H54 (cell line): ENCODE measurements at regions not wholly inside any gene's neighbourhood (a gene's known extent, or its start where the extent isn't known, plus 50 kb on each side); places are given as distances from the start of the nearest gene placed in this dataset.

Source experiments
- DNase-seq: peaks from one replicate; pipeline ENCODE4 v3.0.0; 2011; ENCODE audit warnings: low spot score, mixed read lengths; ENCODE audit not compliant: insufficient read length
- FAIRE-seq: peaks from 3 replicates; lab custom pipeline; 2011; peaks lifted over from hg19 to GRCh38; lab: Jason Lieb, UNC
- POLR2A ChIP-seq: IDR thresholded peaks from 2 replicates; pipeline ENCODE4 v1.6.1; 2011; ENCODE audit warnings: low read depth, mild to moderate bottlenecking, low read length

DNA sequence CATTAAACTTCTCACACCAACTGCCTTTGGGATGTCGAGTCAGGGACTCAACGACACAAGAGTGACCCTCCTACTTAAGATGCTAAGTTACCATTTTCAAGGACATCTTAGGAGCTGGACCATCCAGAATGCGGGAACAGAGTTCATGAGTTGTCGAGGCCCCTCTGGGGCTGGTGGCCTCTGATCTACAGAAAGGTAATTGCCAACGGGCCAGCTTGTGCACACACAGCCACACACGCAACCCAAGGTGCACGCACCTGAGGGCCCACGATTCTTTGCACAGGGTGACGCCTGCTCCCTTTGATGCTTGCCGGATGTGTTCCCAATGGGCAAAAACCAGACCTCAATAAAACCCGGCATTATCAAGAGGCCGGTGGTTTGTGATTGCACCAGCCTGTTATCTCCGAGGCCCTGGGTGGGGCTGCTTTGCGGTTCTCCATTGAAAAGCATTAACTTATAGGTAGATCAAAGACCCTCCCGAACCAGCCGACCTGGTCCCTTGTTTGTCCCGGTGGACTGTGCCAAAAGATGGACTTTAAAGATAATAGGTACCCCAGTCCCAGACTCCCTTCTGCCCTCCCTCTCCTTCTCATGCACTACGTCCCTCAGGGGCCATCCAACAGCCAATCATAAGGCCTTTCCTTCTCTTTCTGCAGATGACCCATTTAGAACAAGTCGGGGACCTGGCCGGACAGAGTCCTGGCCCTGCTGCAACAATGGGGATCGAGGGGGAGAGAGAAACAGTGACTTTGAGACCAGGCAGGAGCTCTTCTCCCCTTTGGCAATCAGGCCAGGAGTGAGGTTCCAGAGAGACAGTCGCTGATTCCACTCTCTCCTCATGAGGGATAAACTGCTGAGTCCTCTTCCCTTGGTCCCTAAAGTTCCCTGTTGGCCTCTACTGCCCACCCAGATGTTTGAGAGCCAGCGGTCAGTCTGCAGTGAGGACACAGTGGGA is 292.5 kb downstream of the SOX9 start:
- no peak for TF ChIP-seq POLR2A
- FAIRE-seq (no peak), DNase-seq (no peak)

DNA sequence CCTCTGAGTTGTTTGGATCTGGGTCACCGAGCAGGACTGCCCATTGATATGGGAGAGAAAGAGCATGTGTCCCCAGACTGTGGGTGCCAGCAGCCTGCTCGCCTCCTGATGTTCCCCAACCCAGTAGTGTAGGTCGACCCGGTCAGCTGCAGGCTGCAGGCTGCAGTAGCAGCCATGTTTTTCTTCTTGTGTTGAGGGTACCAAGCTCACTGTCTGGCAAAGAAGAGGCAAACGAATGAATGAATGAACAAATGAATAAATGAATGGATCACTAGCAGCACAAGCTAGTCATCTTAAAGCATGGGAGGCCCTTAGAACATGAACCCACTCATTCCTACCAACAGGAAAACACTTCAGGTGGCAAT is 293.2 kb downstream of the SOX9 start:
- FAIRE-seq = no peak
- no peak for DNase-seq
- TF ChIP-seq POLR2A = no peak

DNA sequence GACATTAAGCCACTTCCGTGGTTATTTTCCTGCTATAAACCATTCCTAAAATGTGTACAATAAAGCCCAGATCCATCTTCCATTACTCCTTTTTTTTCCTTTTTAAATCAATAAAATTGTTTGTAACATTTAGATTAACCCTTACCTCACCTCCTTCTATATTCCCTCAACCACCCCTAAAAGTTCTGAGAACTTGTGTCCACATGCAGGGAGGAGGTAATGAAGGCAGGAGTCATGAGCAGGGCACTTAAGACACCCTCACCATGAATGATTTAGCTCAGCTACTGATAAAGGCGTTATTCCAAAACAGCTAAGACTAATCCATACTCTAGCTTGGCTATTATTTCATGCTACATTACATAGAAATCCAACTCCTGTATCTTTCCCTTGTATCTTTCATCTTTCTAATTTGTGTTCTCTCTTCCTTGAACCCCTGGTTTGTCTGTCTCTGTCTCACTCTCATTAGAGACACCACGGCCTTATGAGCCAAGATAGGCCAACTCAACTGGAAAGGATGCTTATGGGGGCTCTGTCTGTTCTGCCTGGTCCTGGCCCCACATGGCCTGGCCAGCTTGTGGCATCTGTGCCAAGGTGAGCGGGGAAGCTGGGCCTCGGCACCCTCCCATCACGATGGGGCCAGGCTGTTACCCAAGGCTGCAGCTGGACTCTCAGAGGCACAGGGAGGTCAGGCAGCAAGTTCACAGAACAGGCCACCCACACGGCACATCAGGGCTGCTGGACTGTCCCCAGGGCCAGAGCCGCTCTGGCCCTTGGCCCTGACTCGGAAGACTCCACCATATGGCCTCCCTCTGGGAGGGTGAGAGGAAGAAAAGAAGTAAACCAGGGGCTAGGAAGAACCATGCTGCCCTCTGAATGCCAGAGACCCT is 294.4 kb downstream of the SOX9 start:
- DNase-seq (no peak), FAIRE-seq (no peak)
- TF ChIP-seq POLR2A = no peak

DNA sequence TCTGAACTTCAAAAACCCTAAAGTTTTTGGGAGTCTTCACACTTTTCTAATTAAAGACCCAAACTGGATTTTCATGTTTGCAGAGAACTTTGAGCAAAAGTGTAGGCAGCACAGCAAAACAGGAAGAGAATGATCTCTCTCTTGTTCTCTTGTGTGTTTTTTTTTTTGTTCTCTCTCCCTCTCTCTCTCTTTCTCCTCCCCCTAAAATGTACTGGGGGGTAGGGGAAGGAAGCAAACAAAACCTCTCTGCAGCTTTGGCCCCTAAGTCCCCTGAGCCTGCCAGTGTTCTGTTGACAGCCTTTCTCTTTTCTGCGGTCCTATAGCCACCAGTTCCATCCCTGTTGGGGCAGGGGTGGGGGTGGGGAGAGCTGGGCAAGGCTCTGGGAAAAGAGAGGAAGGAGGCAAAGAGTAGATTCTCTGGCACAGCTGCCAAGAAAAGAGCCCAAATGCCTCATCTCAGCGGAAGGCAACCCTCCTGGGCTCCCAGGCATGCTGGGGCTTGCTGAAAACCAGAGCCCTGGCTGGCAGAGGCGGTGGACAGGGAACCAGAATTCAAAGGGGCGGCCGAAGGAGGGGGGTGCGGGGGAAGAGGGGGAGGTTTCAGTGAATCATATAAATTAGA is 295.3 kb downstream of the SOX9 start:
- no peak for FAIRE-seq
- TF ChIP-seq POLR2A = no peak
- no peak for DNase-seq

DNA sequence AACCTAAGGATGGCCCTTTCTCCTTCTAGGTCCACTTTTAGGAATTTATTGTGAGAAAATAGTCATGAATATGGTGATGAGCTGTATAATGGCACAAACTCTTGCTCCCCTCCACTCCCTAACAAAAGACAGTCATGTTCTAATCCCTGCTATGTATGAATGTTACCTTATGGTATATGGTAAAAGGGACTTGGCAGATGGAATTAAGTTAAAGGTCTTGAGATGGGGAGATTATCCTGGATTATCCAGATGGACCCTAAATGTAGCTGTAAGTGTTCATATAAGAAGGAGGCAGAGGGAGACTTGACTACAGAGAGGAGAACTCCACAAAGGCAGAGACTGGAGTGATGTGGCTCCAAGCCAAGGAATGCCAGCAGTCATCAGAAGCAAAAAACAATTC is 296.1 kb downstream of the SOX9 start:
- TF ChIP-seq POLR2A = no peak
- FAIRE-seq (no peak), DNase-seq (no peak)

DNA sequence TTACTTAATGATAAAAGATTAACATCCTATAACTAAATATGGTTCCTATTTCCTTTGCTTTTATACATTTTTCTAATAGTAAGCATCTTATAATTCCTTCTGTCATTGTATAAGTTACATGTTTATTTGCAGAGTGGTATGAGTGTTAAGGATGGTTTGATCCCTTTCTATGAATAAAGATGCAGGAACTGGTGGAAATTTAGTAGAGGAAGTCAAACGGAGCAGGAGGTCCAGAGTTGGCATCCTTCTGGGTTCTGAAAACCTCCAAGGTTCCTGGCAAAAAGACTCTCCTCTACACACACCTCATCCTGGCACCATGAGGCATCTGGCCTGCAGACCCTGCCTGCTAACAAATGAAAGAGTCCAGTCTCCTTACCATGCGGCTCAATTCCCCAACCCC is 296.8 kb downstream of the SOX9 start:
- no peak for TF ChIP-seq POLR2A
- no peak for FAIRE-seq
- DNase-seq = no peak

DNA sequence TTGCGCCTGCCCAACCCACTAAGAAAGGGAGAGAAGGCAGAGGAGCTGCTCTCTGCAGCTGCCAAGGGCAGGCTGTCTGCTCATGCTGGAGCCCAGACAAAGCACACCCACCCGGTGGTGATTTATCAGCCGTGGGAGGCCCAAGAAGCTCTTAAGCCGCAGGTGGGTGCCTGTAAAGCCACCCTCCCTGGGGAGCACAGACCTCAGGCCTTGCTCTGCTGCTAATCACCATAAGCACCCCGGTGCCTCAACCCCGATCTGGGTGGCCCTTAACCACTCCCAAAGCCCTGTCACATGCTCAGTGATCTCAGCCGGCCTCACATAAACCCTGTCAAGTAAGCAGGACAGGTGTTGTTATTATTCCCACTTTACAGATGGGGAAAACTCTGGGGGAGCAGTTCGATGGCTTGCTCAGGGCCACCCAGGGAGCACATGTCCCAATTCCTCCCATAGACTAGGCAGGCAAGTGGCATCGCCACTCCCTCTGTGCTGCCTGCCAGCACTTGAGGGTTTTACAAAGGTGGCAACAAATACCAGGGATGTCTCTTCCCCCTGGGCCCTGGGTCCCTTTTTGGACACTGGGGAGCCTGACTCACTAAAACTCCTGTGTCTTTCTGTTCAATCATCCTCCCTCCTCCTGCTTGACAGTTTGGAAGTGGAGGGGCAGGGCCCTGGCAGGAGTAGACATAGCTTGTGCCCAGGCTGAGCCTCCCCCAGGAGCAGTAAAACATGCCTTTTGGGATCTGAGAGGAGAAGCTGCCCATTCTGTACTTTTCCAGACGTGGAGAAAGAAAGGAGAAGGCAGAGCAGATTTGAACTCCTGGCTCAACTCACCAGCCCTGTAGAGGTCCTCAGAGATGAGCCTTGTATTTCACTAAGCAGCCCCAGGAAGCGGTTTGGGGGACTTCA is 299.3 kb downstream of the SOX9 start:
- FAIRE-seq (no peak), DNase-seq (peak; percentile 35)
- no peak for TF ChIP-seq POLR2A

DNA sequence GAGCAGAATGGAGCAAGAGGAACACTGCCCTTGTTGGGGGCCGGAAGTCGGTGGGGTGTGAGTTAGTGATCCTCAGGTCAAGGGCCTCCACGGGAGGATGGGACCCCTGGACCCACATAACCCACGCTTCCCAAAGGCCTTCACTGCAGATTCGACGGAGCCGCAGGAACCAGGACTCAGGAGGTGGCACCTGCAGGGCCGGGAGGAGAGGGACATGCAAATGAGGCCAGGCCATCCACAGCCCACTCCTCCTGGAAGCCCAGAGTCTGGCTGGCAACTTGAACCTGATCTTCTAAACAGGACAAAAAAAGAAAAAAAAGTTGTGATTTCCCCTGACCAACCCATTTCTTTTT is 299.9 kb downstream of the SOX9 start:
- DNase-seq = no peak
- no peak for FAIRE-seq
- no peak for TF ChIP-seq POLR2A

DNA sequence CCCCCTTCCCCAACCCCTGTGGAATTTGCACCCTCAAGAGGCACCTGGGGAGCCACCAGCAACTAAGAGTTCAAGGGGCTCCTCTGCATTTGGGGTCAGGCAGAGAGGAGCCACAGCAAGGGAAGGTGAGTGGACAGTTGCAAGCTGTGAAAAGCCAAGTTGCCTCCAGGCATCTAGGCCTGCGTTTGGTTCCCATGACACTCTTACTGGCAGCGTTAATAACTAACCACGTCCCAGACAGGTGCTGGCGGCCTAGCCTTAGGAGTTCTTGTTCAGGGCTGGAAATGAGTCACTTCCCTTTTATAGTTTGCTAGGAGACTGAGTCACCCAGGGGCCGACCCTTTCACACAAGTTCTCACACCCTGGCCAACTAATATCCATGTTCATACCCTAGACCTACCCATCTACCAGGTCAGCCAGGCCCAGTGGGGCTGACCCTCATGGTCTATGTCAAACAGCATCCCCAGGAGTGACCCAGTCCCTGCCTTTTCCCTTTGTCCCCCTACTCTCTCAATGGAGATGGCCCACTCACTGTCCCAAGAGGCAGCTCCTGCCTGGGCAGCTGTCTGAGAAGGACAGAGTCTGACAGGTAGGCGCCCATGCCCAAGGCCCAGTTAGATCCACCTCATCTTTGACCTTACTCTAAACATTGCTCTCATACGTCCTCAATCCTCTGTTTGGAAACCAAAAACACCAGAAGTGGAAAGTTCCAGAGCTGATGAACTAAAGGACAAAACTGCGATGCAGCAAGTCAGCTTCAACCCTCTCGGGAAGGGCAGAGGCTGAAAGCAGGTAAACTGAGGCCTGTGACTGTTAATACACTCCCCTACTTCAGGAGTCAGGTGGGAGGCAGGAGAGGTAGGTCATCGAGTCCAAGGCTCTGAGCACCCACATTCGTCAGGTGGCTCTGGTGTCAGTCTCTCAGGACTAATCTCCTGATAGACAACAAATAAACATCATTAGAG is 300.6 kb downstream of the SOX9 start:
- TF ChIP-seq POLR2A = no peak
- DNase-seq (peak; percentile 89), FAIRE-seq (peak; percentile 95)

DNA sequence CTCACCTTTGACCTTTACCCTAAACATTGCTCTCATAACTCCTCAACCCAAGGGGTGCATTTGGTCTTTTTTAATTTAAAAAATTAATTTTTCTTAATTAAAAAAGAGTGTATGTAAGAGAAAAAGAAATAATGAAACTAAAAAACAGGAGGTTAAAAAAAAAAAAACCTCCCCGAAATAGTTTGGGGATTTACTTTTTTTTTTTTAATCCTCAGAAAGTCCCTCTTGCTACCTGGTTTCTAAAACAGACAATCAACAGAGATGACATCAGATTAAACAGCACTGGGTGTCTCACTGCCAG is 301.3 kb downstream of the SOX9 start:
- DNase-seq (no peak), FAIRE-seq (no peak)
- TF ChIP-seq POLR2A = no peak

DNA sequence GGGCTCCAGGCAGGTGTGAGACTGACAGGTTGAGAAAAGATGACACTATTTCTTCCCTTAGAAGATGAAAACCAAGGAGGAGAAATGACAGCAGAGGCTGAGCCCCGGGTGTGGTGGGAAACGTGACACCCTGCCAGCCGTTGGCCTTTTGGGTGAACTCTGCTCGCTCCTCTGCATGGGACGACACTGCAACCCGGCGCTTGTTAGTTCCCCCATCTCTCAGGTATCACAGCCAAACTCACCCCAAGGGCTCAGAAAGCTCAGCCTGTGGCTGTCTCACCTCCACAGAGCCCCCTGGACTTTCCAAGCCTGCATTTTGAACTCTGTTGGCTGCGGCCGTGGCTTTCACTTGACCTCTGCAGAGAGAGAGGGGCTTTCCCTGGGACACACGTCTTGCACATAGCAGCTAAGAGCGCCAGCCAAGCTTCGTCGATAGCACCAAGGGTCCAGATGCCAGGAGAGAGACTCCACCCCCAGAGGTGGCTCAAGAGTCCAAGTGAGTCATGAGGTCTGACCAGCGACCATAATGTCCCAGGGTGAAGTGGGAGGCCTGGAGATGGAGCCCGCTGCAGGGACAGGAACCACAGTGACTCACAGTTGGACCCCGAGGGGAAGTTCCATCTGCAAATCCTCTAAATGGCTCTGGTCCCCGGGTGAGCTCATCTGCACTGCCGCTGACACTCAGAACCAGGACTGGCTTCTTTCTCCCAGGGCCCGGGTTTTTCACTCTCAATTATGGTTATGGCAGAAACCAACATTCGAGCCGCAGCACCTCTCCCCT is 301.9 kb downstream of the SOX9 start:
- DNase-seq = peak; percentile 95
- TF ChIP-seq POLR2A = no peak
- FAIRE-seq = peak; percentile 86

DNA sequence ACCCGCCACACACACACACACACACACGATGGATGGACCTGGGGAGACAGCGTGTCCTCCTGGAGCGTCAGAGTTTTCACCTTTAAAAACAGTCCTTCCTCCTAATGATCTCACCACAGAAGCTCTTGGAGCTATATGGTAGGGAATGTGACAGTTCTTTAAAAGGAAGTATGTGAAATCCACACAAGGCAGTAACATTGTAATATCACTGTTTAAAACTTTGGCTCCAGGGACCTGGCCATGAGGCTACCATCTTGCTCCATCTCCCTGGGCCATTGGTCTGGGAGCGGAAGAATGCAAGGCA is 302.4 kb downstream of the SOX9 start:
- DNase-seq (no peak), FAIRE-seq (no peak)
- no peak for TF ChIP-seq POLR2A
